Suppressor macrophage treated with lipopolysaccharide for 4 hours (primary cell): ENCODE measurements at regions not wholly inside any gene's neighbourhood (a gene's known extent, or its start where the extent isn't known, plus 50 kb on each side); places are given as distances from the start of the nearest gene placed in this dataset.

Experiments used
- DNase-seq: peaks from one replicate; pipeline ENCODE4 v3.0.0-alpha.2; 2020

DNA sequence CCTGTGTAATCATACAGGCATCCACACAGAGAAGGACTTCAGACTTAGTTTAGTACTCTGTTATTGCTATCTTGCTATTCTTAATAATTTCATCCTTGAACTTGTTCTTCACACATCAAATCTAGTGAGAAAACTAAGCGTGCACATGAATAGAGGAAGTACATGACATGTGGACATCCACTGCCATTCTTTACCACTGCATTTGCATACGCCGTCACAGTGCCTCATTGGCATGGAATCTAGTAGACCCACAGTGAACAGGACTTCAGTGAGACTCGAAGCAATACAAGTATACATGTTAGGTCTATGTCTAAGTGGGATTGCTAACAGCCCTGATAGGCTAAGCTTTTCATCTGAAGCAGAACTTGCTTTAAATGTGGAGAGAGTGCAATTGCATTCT is 592.1 kb downstream of the TLE4 start:
- DNase-seq, result no peak

DNA sequence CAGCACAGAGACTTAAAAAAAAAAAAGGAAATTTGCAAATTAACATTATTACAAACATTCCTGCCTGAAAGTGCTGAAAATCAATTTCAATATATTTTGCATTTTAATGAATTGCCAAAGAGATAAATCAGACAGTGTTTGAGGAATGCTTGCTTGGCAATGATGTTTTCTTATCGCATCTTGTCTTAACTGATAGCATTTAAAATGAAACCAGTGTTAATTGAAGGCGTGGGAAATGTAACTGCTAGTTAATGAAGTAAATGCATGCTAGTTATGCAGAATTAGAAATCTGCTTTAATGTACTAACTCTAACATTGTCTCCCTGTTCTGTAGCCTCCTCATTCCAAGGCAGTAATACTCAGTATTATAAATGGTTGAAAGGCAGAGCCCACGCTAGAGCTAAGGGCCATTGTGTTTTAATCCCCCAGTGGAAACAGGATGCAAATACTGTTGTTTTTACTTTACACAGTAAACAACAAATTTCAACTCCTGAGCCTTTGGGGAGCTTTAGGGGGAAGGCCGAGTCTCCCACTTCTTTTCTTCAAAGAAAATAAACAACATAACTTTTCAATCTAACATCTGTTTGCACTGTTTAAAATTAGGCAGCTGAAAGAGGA is 586.9 kb downstream of the TLE4 start:
- no peak for DNase-seq

DNA sequence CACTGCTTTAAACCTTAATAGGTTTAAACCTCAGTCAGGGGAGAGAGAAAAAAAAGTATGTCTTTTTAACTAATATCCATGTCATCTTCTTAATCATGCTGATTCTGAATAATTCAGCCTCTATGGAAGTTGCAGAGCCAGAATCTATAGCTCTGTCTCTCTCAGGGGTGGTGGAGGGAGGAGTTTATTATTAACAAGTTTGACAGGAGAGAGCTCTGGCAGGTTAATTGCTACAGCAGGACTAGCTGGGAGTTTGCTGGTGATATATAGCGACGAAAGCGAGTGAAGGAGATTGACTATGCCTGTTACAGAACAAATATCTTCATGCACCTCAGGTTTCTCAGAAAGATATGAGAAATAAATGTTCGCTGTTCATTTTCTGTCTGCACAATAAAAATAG is 586.4 kb downstream of the TLE4 start:
- no peak for DNase-seq

DNA sequence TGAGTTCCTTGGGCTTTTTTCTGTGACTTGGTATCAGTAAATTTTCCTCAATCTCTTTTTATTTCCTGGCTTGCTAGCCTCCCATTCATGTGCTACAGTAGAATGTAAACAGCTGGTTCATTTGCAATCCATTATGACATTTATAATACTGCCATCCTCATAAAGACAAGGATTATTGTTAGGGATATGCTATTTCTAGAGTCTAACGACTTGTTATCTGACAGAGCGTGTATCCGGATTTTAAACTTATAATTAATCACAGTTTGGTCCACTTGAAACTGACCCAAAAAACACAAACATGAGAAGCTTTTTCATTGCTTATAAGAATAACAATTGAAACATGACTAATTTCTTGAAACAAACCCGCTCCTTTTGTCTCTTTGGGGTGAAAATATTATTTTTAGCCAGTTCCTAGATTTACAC is 585.8 kb downstream of the TLE4 start:
- no peak for DNase-seq

DNA sequence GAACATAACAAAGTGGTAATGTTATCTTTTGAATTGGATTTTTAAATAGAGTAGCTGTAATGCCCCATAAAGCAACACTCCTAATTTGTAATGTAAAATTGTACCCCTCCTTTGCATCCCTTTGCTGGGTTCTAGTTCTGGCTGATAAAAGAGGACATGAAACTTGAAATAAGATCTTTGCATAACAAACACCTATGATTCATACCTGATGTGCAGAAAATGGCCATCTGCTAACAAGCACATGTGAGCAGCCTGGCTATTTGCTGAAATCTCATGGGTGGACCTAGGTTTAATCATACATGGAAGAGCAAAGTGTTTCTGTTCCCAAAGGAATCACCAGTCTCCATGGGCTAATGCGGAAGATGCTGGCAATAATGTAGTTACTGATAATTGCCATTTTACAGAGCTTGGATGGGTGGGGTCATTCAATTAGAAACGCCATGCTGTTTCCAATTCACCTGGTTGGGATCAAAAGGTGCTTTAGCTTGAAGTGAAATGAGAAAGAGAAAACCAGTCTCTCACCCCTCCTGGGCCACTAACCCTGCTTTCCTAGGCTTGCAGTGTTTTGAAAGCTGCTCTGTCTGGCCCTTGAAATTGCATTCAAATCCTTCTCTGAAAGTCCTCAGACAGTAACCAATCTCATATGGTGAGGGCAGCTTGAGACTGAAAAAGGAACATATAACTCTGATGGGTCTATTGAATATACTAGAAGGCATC is 585.1 kb downstream of the TLE4 start:
- DNase-seq, result no peak

DNA sequence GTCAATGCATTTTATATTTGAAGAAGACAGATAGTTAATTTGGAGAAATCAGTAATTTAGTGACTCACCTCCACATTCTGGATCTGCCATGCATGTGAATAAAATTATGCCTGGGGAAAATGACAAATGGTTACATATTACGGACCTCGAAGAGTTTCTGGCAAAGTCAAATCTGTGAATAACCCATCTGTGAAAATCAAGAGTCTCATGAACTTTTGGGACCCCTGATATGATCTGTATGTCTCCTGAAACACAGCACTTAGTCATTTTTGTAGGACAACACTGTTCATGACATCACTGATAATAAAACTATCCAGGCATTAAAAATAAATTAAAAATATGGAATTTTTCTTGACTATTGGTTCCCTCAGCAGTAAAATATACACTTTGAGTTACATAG is 584.5 kb downstream of the TLE4 start:
- no peak for DNase-seq

DNA sequence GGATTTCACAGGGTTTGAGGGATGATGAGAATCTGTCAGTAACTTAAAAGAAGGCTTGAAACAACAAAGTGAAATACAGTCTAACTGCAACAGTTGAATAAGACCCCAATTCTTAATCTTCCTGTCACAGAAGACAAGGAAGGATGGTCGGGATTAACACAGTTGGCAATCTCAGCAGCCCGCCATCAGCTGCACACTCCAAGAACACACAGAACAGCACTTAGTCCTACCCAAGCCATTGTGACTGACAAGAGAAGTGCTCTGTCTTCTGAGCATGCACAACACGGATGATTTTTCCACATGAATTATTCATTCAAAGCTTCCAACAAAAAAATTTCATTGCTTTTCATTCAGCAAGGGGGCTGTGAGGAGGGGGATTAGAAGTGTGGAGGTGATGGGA is 576.1 kb downstream of the TLE4 start:
- DNase-seq, result no peak

DNA sequence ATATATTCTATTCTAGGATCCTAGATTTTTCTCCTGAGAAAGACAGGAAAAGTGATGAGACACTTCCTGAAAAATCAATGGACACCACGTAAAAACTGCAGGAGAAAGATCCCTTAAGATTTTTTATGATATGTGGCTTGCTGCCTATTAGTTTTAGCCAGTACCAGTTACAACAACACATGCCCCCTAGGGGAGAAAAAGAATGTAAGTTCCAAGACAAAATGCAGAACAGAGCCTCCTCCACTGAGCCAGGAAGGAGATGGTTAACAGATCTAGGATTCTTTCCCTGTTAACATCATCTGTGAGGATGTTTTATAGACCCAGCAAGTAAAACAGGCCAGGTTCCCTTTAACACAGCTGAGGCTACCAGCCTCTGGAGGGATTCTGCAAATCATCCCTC is 574.7 kb downstream of the TLE4 start:
- no peak for DNase-seq

DNA sequence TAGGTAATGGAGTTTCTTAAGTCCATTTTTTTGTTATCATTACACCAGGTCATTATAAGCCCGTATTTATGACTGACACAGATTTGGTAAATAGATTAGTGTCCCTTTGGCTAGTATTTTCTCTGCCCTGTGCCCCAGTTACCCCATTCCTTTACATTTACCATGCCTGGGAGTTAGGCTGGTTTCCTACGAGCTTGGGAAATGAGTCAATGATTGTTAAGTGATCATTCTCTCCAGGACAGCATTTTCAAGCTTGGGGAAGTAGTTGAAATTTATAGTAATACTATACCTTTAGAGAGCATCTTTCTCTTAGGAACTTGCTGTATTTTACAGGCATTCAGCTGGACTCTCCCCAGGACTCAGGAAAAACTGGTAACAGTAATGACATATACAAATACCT is 573.1 kb downstream of the TLE4 start:
- DNase-seq, result no peak

DNA sequence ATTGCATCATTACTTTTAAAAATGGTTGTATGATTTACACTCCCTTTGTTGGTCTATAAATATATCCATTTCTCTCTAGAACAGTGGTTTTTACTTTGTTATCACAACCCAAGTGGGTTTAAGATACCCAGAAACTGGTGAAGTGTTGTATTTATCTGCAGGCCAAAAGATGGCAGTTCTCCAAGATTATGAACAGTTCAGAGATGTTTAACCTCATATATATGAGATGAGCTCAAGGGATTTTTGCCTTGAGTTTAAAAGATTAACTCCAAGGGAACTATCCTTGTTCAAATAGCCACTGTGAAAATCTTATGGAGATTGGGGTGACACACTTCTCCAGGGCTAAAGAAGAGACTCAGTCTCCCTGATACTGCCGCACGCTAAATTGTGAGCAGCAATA is 572.6 kb downstream of the TLE4 start:
- no peak for DNase-seq

DNA sequence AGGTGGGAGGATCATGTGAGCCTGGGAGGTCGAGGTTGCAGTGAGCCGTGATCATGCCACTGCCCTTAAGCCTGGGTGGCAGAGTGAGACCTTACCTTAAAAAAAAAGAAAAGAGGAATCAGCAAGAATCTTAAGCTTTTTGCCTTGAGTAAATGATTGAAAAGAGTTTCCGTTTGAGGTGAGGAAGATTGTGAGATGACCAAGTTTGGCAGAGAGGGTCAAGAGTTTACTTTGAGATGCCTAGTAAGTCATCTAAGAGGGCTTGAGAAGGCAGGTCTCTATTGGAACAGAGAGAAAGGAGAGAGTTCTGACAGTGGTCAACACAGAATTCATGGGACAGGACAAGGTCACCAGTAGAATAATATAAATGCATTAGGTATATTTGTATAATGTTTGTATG is 572.1 kb downstream of the TLE4 start:
- no peak for DNase-seq

DNA sequence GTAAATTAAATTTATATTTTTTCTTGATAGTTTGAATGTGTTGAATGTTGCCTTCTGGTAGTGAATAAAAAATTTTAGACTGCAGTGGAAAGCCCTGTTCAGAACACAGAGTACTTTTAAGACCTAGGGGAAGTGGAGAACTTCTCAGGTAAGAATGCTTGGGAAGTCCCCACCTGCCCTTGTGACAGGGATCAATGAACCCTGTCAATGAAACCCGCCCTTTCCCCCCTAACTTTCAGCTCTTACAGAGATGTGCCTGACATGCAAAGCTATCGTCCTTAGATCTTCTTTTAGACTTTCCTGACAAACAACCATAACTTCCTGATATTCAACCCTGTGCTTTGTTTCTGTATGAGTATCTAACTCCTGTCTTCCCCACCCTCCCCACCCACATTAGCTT is 562.7 kb downstream of the TLE4 start:
- no peak for DNase-seq

DNA sequence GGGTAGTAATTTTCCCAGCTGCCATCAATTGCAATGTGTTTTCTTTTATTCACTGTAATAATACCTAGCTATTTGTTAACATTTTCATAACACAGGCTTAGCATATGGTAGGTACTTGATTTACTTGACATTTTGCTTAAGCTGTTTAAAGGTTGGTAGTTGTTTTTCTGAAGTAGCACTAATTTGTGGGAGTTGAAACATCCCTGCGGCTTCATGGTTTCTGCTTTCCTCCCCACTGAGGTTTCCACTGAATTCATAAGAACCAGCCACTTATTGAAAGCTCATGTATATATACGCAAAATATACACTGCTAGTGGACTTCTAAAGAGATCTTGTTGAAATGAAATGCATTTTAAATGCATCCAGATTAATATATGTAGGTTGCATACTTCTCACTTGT is 559.9 kb downstream of the TLE4 start:
- no peak for DNase-seq

DNA sequence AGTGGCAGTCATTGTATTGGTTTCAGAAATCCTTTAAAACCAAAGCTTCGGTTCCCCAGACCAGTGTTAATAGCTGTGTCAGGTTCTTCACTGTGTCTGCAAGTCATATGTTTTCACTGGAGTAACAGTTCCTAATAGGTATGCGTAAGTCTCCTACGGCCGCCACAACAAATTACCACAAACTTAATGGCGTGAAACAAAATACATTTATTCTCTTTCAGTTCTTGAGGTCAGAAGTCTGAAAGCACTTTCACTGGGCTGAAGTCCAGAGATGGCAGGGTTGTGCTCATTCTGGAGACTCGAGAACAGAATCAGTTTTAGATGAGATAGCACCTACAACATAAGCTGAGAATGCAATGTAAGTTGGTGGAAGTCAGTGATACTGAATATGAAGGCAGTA is 556.2 kb downstream of the TLE4 start:
- no peak for DNase-seq

DNA sequence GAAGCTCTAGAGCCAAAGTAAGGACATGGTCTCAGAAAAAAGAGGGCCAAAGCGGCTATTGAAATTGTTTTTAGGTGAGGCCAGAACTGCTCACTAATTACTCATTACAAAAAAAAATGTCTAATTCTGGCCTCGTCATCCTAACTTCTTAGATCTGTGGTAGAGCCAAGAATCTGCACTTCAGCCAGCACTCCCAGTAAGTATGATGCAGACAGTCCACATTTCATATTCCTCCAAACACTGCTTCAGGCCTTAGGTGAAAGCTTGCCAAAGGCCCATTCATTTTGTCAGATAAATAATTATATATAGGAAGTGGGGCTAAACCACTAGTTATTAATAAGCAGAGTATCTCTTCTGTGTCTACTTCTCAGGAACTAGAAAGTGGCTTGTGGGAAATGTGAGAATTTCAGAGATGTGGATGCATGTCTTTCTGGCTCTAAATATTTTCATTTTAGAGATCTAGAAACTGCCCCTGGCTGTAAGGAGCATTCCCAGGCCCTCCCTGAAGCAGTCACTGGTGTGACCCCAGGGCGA is 554.0 kb downstream of the TLE4 start:
- DNase-seq, result no peak

DNA sequence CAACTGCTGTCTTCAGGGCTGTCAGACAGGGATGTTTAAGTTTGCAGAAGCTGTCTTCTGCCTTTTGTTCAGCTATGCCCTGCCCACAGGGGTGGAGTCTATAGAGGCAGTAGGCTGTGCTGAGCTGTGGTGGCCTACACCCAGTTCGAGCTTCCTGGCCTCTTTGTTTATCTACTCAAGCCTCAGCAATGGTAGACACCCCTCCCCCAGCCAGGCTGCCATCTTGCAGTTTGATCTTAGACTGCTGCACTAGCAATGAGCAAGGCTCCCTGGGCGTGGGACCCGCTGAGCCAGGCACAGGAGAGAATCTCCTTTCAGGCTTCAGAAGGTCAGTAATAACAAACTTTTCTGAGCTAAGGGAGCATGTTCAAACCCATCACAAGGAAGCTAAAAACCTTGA is 545.3 kb downstream of the TLE4 start:
- DNase-seq, result no peak

DNA sequence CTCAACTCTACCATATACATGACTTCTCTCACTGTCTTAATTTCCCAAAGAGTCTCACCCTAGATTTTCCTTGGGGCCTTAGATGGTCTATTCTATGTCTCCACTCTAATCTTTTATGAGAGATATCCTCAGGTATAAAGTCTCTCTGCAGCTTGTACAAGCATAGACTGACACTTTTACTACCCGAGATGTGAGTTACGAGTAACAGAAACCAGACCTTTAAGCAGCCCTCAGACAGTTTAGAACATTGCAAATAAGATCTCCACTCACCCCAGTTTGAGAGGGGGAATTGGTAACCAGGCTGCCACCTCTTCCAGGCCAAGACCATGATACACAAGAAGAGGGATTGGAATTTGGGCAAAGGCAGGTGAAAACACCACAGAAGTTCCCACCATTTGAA is 542.5 kb downstream of the TLE4 start:
- DNase-seq, result no peak

DNA sequence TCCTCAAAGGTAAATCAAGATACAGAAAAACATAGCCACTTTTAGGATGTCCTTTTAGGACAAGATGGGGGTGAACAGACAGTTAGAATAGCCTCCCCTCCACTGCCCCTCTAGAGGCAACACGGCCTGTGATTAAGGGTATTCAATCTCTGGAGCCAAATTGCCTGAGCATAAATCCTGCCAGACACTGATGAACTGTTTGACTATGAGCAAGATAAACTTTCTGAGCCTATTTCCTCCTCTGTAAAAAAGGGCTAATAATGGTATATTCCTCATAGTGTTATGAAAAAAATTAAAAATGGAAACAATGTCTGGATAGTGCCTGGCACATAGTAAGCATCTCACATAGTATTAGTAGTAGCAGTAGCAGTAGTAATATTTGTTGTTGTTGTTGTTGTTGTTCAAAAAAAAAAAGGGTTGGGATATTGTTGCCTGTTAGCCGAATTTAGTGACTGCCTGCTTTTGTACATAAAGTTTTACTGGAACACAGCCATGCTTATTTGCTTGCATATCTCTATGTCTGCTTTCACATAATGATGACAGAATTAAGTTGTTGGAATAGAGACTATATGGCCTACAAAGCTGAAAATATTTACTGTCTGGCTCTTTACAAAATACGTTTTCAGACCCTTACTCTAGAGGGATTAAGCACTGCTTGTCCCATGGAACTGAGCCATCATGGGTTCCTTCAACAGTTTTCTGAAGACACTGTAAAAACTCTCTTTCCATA is 536.3 kb downstream of the TLE4 start:
- no peak for DNase-seq

DNA sequence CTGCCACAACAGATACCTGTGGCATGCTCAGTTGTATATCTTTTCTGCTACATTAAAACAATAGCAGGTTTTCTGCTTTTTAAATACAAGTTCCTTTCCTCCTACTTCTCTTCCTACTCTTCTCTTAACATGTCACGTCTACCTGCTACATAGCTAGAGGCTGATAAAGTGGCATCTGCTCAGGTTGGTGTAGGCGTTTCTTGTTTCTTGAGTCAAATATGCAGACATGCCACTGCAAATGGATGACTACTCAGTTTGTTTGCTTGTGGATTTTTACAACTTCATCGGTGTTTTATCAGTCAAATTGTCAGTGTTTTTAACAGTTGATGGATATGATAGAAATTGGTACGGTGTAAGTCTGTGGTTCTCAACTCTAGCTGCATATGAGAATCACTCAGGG is 525.7 kb downstream of the TLE4 start:
- DNase-seq, result no peak

DNA sequence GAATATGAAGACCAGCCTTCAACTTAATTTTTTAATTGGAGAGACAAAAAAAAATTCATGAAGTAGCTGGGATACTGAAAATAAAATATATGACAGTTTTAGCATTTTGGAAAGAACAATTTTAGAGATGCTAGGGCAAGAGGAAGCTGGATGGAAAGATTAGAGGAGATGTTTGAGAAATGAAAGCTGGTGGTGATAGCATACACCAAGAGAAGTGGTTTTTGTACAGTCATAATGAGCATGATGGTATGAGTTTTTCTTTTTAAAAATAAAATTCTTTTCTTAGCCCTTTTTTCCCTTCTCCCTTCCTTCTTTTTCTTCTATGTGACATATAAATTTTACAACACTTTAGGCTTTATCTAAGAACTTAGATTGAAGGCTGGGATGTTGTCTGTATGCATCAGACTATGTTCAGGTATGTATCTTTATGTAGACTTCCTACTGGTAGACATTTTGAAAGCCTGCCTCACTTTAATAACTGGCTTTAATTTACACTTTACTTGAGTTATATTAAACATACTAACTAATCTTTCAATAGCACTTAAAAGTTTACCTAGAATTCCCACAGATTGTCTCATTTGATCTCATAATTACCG is 522.5 kb downstream of the TLE4 start:
- no peak for DNase-seq

DNA sequence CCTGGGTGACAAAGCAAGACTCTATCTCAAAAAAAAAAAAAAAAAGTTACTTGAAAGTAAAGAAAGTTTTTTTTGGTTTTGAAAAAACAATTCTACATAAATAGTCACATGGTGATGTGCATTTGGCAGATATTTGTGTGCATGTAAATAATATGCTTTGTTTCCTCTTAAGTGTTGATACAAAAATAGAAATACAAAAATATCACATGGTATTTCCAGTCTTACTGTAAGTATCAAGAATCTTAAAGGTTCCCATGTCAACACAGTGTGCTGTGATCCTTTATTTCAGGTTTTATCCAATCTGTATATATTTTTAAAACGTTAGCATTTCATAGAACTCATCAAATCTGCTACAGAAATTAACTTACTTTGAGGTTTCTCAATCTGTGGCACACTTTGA is 521.9 kb downstream of the TLE4 start:
- no peak for DNase-seq

DNA sequence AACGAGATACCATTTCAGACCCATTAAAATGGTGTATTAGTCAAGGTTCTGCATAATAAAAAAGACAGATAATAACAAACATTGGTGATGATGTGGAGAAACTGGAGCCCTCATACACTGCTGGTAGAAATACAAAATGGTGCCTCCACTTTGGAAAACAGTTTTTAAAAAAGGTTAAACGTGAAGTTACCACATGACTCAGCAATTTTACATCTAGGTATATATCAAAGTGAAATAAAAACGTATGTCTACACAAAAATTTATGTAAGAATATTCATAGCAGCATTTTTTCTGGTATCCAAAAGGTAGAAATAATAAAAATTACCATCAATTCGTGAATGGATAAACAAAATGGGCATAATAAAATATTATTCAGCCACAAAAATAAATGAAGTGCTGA is 519.8 kb downstream of the TLE4 start:
- no peak for DNase-seq

DNA sequence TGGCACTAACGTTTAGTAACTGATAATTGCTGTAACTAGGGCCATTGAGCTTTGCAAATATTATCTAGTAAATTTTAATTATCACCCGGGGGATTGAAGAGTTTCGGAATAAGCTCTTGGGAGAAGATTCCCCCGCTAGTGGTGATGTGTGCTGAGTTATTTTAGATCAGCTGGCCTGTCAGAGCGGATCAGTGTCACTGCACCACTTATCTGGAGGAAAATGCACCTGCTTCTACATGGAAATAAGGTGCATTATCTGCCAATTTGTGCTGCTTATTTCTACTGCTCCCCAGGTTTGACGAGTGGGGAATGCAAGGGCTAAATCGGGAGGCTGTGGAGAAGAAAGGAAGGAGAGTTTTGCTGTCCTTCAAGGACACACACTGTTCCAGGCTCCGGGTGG is 518.6 kb downstream of the TLE4 start:
- DNase-seq, result no peak

DNA sequence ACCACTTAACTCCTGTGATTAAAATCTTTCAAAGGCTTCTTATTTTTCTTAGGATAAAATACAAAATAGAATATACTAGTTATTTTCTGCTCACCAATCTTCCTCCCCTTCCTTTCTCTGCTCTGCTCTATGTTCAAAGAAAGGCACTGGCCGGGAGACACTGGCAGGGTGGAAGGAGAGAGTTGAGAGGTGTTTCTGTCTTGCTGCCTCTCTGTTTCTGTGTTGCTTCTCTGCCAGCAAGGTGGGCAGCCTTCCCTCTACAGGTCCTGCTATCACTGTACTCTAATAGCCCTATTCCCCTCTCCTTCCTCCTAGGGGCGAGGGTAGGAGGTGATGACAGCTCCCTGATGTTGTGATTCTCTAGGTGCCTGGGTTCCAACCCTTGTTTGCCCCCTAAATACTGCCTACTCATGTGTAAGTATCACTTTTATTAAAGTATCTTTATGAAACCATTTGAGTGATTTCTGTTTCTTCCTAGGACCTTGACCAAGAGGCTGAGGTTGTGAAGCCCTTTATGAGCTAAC is 515.1 kb downstream of the TLE4 start:
- DNase-seq, result no peak
